HCT116 (cell line): ENCODE measurements at regions not wholly inside any gene's neighbourhood (a gene's known extent, or its start where the extent isn't known, plus 50 kb on each side); places are given as distances from the start of the nearest gene placed in this dataset.

Experiments
- ATAC-seq: fragments of 200-7000 bp; cut with Tn5 transposase; 2 replicates; pipeline ENCODE4 v1.9.1; 2020; ENCODE audit warnings: mild to moderate bottlenecking, moderate library complexity
- BruUV-seq: library from RNA; stranded (reverse); fragments of 400-500 nt; replicated peaks from 2 replicates; lab custom pipeline; 2021; lab: Mats Ljungman, UMichigan
- CTCF ChIA-PET: fragments of 300-600 bp; sonication (Branson Sonifier 250); formaldehyde crosslinking; loops from one replicate; lab custom pipeline; 2021; ENCODE audit warnings: antibody characterized with exemption; lab: Charles Lee
- POLR2A ChIA-PET: fragments of 300-600, 350-600 bp; sonication (Branson Sonifier 250); formaldehyde crosslinking; loops from one replicate; lab custom pipeline; 2021; ENCODE audit warnings: antibody characterized with exemption; lab: Charles Lee
- RAD21 ChIA-PET, 2 experiments: fragments of 300-600 bp; sonication (Branson Sonifier 250); formaldehyde crosslinking; loops; one replicate each; lab custom pipeline; 2023; ENCODE audit warnings: low total read pairs in 2 of 2; ENCODE audit not compliant: uncharacterized antibody in 2 of 2, unreplicated experiment in 2 of 2, low non-redundant PET in 1 of 2; lab: Charles Lee
- DNase-seq: peaks from one replicate; pipeline ENCODE4 v3.0.0-alpha.2; 2010; ENCODE audit warnings: low read depth, low spot score
- H2AFZ ChIP-seq: fragments of 200-600 bp; shearing (Covaris generic), sonication (generic); 2 replicates; pipeline ENCODE4 v1.6.1; 2017; ENCODE audit warnings: low read depth, mixed run types, mixed read lengths, antibody characterized with exemption, low read length; ENCODE audit not compliant: poor library complexity, severe bottlenecking
- H3K27ac ChIP-seq: 2 replicates; pipeline ENCODE4 v1.5.1; 2012; ENCODE audit warnings: low read depth, low read length
- H3K27me3 ChIP-seq: fragments of 200-600 bp; sonication (generic); 2 replicates; pipeline ENCODE4 v1.6.1; 2016; ENCODE audit warnings: mixed run types, low read length, mixed read lengths; ENCODE audit not compliant: insufficient read depth
- H3K36me3 ChIP-seq, 2 experiments: fragments of 200-500 bp in 1 of 2; fragments of 200-600 bp in 1 of 2; sonication (Bioruptor generic) in 1 of 2; sonication (generic) in 1 of 2; 2 replicates each; pipeline versions ENCODE4 v1.5.1 to v1.6.1; 2014 to 2016; ENCODE audit warnings: low read length in 2 of 2, inconsistent platforms in 1 of 2, mixed read lengths in 1 of 2, mixed run types in 1 of 2; ENCODE audit not compliant: insufficient read depth in 2 of 2, control insufficient read depth in 1 of 2
- H3K4me1 ChIP-seq, 2 experiments: fragments of 200-600 bp in 1 of 2; sonication (generic) in 1 of 2; 2 replicates each; pipeline versions ENCODE4 v1.5.1 to v1.6.1; 2012 to 2017; ENCODE audit warnings: low read length in 2 of 2, inconsistent platforms in 1 of 2, mild to moderate bottlenecking in 1 of 2, mixed read lengths in 1 of 2, mixed run types in 1 of 2, moderate library complexity in 1 of 2; ENCODE audit not compliant: insufficient read depth in 2 of 2, control insufficient read depth in 1 of 2
- H3K4me2 ChIP-seq: fragments of 200-600 bp; sonication (generic); 2 replicates; pipeline ENCODE4 v1.6.1; 2017; ENCODE audit warnings: mixed run types, low read length, mixed read lengths
- H3K4me3 ChIP-seq, 2 experiments: fragments of 200-600 bp in 1 of 2; sonication (generic) in 1 of 2; replicated peaks in 1 of 2; 2 replicates each; pipeline ENCODE4 v1.5.1; 2011 to 2016; ENCODE audit warnings: low read length in 2 of 2, control low read depth in 1 of 2, low read depth in 1 of 2, mild to moderate bottlenecking in 1 of 2, mixed read lengths in 1 of 2, mixed run types in 1 of 2
- H3K79me2 ChIP-seq: fragments of 200-600 bp; sonication (generic); 2 replicates; pipeline ENCODE4 v1.6.1; 2017; ENCODE audit warnings: mild to moderate bottlenecking, mixed run types, low read length, moderate library complexity, mixed read lengths; ENCODE audit not compliant: insufficient read depth
- H3K9ac ChIP-seq: fragments of 200-600 bp; sonication (generic); 2 replicates; pipeline ENCODE4 v1.6.1; 2016; ENCODE audit warnings: low read length, mixed read lengths
- H3K9me2 ChIP-seq: fragments of 200-600 bp; sonication (generic), shearing (Covaris generic); 2 replicates; pipeline ENCODE4 v1.6.1; 2017; ENCODE audit warnings: mixed run types, mild to moderate bottlenecking, moderate library complexity; ENCODE audit not compliant: insufficient read depth
- H3K9me3 ChIP-seq, 2 experiments: fragments of 200-500 bp in 1 of 2; fragments of 200-600 bp in 1 of 2; sonication (Bioruptor generic) in 1 of 2; sonication (generic) in 1 of 2; 2 replicates each; pipeline ENCODE4 v1.6.1; 2014 to 2017; ENCODE audit warnings: low read length in 2 of 2, mixed read lengths in 2 of 2, inconsistent platforms in 1 of 2, low read depth in 1 of 2, mild to moderate bottlenecking in 1 of 2, mixed run types in 1 of 2, moderate library complexity in 1 of 2; ENCODE audit not compliant: control insufficient read depth in 1 of 2, insufficient read depth in 1 of 2
- H4K20me1 ChIP-seq: fragments of 200-600 bp; sonication (generic), shearing (Covaris generic); 2 replicates; pipeline ENCODE4 v1.6.1; 2017; ENCODE audit warnings: mixed run types, mild to moderate bottlenecking, moderate library complexity; ENCODE audit not compliant: insufficient read depth
- CBX3 ChIP-seq: IDR thresholded peaks from 2 replicates; pipeline ENCODE4 v1.6.1; 2012; ENCODE audit warnings: low read depth
- CTCF ChIP-seq, 3 experiments: fragments of 200-600 bp in 1 of 3; sonication (generic) in 1 of 3; IDR thresholded peaks in 2 of 3; conservative IDR thresholded peaks in 1 of 3; 2 replicates each; pipeline ENCODE4 v1.5.1; 2012 to 2017; ENCODE audit warnings: low read depth in 2 of 3, low read length in 2 of 3, antibody characterized with exemption in 1 of 3, borderline replicate concordance in 1 of 3, control low read depth in 1 of 3, mild to moderate bottlenecking in 1 of 3, mixed read lengths in 1 of 3, mixed run types in 1 of 3, moderate library complexity in 1 of 3; ENCODE audit not compliant: insufficient read depth in 1 of 3
- EGR1 ChIP-seq: IDR thresholded peaks from 2 replicates; pipeline ENCODE4 v1.6.1; 2012; ENCODE audit warnings: low read depth
- EZH2 ChIP-seq: fragments of 200-600 bp; sonication (generic); IDR thresholded peaks from 2 replicates; pipeline ENCODE4 v1.6.1; 2017; ENCODE audit warnings: antibody characterized with exemption, mixed run types
- EZH2phosphoT487 ChIP-seq: fragments of 200-600 bp; IDR thresholded peaks from 2 replicates; pipeline ENCODE4 v1.6.1; 2018; ENCODE audit warnings: antibody characterized with exemption, borderline replicate concordance
- FOSL1 ChIP-seq: IDR thresholded peaks from 2 replicates; pipeline ENCODE4 v1.6.1; 2012; ENCODE audit warnings: low read depth
- JUND ChIP-seq: IDR thresholded peaks from 2 replicates; pipeline ENCODE4 v1.6.1; 2012
- MAX ChIP-seq: IDR thresholded peaks from 2 replicates; pipeline ENCODE4 v1.6.1; 2012
- POLR2A ChIP-seq: IDR thresholded peaks from 2 replicates; pipeline ENCODE4 v1.7.0; 2011; ENCODE audit warnings: borderline replicate concordance; ENCODE audit not compliant: insufficient read depth, insufficient read length; ENCODE audit errors: extremely low read depth
- POLR2AphosphoS5 ChIP-seq: IDR thresholded peaks from 2 replicates; pipeline ENCODE4 v1.6.1; 2011; ENCODE audit warnings: mild to moderate bottlenecking, low read depth, low read length, moderate library complexity
- SP1 ChIP-seq: IDR thresholded peaks from 2 replicates; pipeline ENCODE4 v1.6.1; 2012; ENCODE audit warnings: low read depth
- YY1 ChIP-seq: IDR thresholded peaks from 2 replicates; pipeline ENCODE4 v1.6.1; 2011; ENCODE audit warnings: low read length, low read depth, moderate library complexity, mild to moderate bottlenecking; ENCODE audit not compliant: insufficient replicate concordance; ENCODE audit errors: extremely low read depth
- ZBTB33 ChIP-seq: IDR thresholded peaks from 2 replicates; pipeline ENCODE4 v1.6.1; 2011; ENCODE audit warnings: mild to moderate bottlenecking, low read length, moderate library complexity; ENCODE audit not compliant: insufficient replicate concordance; ENCODE audit errors: extremely low read depth
- ZFX ChIP-seq: fragments of 450-650 bp; IDR thresholded peaks from 2 replicates; pipeline ENCODE4 v1.6.1; 2017
- intact Hi-C: fragments of 100-400 bp; cut with micrococcal nuclease; formaldehyde crosslinking; loops from 2 replicates; pipeline ENCODE4 v1.10.0; 2022
- TF ChIP-seq, protein P1 (sequence below): IDR thresholded peaks from 2 replicates; pipeline ENCODE4 v1.6.1; 2012
- TF ChIP-seq, protein P2 (sequence below): IDR thresholded peaks from 2 replicates; pipeline ENCODE4 v1.6.1; 2012; ENCODE audit warnings: low read depth

DNA sequence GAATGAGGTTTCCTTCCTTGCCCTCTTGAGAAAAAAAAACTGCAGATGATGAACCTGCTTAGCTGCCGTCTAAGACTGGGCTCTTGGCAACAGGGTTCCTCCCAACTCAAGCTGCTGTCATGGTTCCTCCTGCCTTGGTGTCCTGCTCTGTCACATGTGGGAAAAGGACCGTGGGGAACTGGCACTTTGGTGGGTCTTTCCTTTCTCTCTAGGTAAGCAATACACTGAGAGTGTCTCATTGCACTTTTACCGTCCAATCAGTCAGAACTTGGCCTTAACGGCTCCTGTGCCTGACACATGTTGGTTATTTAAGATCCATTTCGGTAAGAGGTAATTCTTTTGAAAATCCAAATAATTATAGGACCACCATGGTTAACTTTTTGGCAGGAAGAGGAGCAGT, 60.8 kb upstream of the RNF152 start (continued):
- no peak for TF ChIP-seq EGR1
- no peak for TF ChIP-seq CTCF (IDR thresholded peaks at IDR 0.05 in 2 of 3, conservative IDR thresholded peaks at IDR 0.05 in 1 of 3; ENCODE audit: borderline replicate concordance in 1 of 3, insufficient read depth in 1 of 3, low read depth in 2 of 3, low read length in 2 of 3)

DNA sequence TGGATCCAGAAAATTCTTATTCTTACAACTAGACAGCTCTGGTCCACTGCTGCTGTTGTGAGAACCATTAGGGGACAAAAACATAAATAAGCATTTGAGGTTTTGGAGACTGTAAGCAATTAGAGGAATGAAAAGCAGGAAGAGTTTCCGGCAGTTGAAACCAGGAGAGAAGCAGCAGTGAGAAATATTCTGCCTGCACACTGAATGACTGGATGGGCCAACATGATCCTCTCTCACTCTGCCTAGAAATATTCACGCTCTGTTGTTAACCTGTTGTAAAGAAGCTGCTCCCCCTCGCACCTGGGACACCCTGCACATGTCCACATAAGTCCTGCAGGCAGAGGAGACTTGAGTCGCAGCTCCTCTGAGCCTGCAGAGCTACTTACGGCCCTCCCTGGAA, 60.4 kb upstream of the RNF152 start:
- Histone ChIP-seq H3K9ac (no peak overlapping the region), H3K9me3 (no peaks in the 10 kb centered on the region), H3K4me2 (no peak overlapping the region), H3K9me2 (no peaks in the 10 kb centered on the region), H3K27ac (no peak overlapping the region), H3K36me3 (no peaks in the 10 kb centered on the region), H3K79me2 (no peaks in the 10 kb centered on the region), H3K27me3 (no peaks in the 10 kb centered on the region), H4K20me1 (no peaks in the 10 kb centered on the region), H2AFZ (no peak overlapping the region), H3K4me3 (no peak overlapping the region), H3K4me1 (no peaks in the 10 kb centered on the region)
- intact Hi-C loops = no loop called here
- ChIA-PET POLR2A (no interaction called here), CTCF (no interaction called here), RAD21 (no interaction called here)
- ATAC-seq (no peak), DNase-seq (no peak)
- no TSS peak for BruUV-seq
- no peak for TF ChIP-seq CBX3
- TF ChIP-seq, protein P1, sequence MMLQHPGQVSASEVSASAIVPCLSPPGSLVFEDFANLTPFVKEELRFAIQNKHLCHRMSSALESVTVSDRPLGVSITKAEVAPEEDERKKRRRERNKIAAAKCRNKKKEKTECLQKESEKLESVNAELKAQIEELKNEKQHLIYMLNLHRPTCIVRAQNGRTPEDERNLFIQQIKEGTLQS = no peak
- TF ChIP-seq EZH2phosphoT487 = no peak
- no peak for TF ChIP-seq ZFX
- TF ChIP-seq ZBTB33 = no peak
- TF ChIP-seq, protein P2, sequence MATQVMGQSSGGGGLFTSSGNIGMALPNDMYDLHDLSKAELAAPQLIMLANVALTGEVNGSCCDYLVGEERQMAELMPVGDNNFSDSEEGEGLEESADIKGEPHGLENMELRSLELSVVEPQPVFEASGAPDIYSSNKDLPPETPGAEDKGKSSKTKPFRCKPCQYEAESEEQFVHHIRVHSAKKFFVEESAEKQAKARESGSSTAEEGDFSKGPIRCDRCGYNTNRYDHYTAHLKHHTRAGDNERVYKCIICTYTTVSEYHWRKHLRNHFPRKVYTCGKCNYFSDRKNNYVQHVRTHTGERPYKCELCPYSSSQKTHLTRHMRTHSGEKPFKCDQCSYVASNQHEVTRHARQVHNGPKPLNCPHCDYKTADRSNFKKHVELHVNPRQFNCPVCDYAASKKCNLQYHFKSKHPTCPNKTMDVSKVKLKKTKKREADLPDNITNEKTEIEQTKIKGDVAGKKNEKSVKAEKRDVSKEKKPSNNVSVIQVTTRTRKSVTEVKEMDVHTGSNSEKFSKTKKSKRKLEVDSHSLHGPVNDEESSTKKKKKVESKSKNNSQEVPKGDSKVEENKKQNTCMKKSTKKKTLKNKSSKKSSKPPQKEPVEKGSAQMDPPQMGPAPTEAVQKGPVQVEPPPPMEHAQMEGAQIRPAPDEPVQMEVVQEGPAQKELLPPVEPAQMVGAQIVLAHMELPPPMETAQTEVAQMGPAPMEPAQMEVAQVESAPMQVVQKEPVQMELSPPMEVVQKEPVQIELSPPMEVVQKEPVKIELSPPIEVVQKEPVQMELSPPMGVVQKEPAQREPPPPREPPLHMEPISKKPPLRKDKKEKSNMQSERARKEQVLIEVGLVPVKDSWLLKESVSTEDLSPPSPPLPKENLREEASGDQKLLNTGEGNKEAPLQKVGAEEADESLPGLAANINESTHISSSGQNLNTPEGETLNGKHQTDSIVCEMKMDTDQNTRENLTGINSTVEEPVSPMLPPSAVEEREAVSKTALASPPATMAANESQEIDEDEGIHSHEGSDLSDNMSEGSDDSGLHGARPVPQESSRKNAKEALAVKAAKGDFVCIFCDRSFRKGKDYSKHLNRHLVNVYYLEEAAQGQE = no peak
- TF ChIP-seq SP1 = no peak
- no peak for TF ChIP-seq POLR2AphosphoS5
- no peak for TF ChIP-seq YY1
- TF ChIP-seq MAX = no peak
- no peak for TF ChIP-seq JUND
- no peak for TF ChIP-seq EZH2
- TF ChIP-seq POLR2A = no peak
- TF ChIP-seq FOSL1 = no peak
